Ishikawa (cell line): ENCODE measurements at regions not wholly inside any gene's neighbourhood (a gene's known extent, or its start where the extent isn't known, plus 50 kb on each side); places are given as distances from the start of the nearest gene placed in this dataset.

Experiments used
- CEBPB ChIP-seq: IDR thresholded peaks from 2 replicates; pipeline ENCODE4 v1.6.1; 2012
- CREB1 ChIP-seq: IDR thresholded peaks from 2 replicates; pipeline ENCODE4 v1.6.1; 2012; ENCODE audit warnings: low read depth
- EGR1 ChIP-seq: IDR thresholded peaks from 2 replicates; pipeline ENCODE4 v1.6.1; 2012
- EP300 ChIP-seq: IDR thresholded peaks from 2 replicates; pipeline ENCODE4 v1.6.1; 2012; ENCODE audit warnings: borderline replicate concordance
- MAX ChIP-seq: IDR thresholded peaks from 2 replicates; pipeline ENCODE4 v1.6.1; 2012
- NFIC ChIP-seq: IDR thresholded peaks from 2 replicates; pipeline ENCODE4 v1.6.1; 2012
- RAD21 ChIP-seq: IDR thresholded peaks from 2 replicates; pipeline ENCODE4 v1.6.1; 2012; ENCODE audit warnings: low read depth
- REST ChIP-seq: IDR thresholded peaks from 2 replicates; pipeline ENCODE4 v1.6.1; 2012; ENCODE audit warnings: low read depth, mild to moderate bottlenecking
- TAF1 ChIP-seq: IDR thresholded peaks from 2 replicates; pipeline ENCODE4 v1.6.1; 2012; ENCODE audit warnings: low read depth, mild to moderate bottlenecking
- TCF12 ChIP-seq: IDR thresholded peaks from 2 replicates; pipeline ENCODE4 v1.6.1; 2012; ENCODE audit warnings: low read depth
- TEAD4 ChIP-seq: IDR thresholded peaks from 2 replicates; pipeline ENCODE4 v1.6.1; 2012
- USF1 ChIP-seq: IDR thresholded peaks from 2 replicates; pipeline ENCODE4 v1.6.1; 2012
- YY1 ChIP-seq: IDR thresholded peaks from 2 replicates; pipeline ENCODE4 v1.6.1; 2012; ENCODE audit warnings: low read depth
- ZBTB7A ChIP-seq: IDR thresholded peaks from 2 replicates; pipeline ENCODE4 v1.6.1; 2012; ENCODE audit warnings: low read depth

GRCh38 chr4:189207872-189208271 lies 732.8 kb upstream of the FRG1 start:
- TF ChIP-seq CEBPB (no peak), EP300 (no peak), CREB1 (no peak), NFIC (no peak), ZBTB7A (no peak), REST (no peak), MAX (no peak), EGR1 (no peak), YY1 (no peak), TAF1 (no peak), RAD21 (no peak), USF1 (no peak), TEAD4 (no peak), TCF12 (no peak)
